ENCODE measurements at regions not wholly inside any gene's neighbourhood (a gene's known extent, or its start where the extent isn't known, plus 50 kb on each side); places are given as distances from the start of the nearest gene placed in this dataset.

DNA sequence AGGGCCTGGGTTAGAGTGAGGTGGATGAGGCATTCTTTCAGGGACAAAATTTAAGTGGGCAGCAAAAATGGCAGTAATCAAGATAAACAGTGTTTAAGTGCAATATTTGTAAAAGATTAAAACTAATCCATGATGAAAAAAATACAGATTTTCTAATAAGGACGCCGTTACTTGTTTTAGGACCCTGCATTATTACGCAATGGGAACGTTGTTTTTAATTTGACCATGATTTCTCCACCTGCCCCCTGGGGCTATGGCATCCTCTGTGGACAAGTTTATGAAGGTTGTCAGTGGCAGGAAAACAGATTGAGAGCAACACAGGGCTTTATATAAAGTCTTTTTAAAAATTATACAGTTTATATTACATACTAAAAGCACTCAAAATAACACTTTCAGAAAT is 380.6 kb upstream of the PHF14 start:
- TF ChIP-seq CEBPB (IDR thresholded peaks at IDR 0.05; ENCODE audit: low read depth) (no peak), SRF (IDR thresholded peaks at IDR 0.05; ENCODE audit: low read depth) (no peak), POLR2A (IDR thresholded peaks at IDR 0.05; ENCODE audit: borderline replicate concordance, extremely low read depth, insufficient read depth, insufficient read length) (no peak), EZH2phosphoT487 (IDR thresholded peaks at IDR 0.05; ENCODE audit: borderline replicate concordance) (no peak), EZH2 (IDR thresholded peaks at IDR 0.05) (no peak), SP1 (IDR thresholded peaks at IDR 0.05; ENCODE audit: low read depth) (no peak), SIN3A (IDR thresholded peaks at IDR 0.05; ENCODE audit: low read depth) (no peak), POLR2AphosphoS5 (IDR thresholded peaks at IDR 0.05; ENCODE audit: low read depth, low read length) (no peak), EGR1 (IDR thresholded peaks at IDR 0.05; ENCODE audit: low read depth) (no peak), RAD21 (IDR thresholded peaks at IDR 0.05; ENCODE audit: low read depth) (no peak)
- TF ChIP-seq, protein P1, sequence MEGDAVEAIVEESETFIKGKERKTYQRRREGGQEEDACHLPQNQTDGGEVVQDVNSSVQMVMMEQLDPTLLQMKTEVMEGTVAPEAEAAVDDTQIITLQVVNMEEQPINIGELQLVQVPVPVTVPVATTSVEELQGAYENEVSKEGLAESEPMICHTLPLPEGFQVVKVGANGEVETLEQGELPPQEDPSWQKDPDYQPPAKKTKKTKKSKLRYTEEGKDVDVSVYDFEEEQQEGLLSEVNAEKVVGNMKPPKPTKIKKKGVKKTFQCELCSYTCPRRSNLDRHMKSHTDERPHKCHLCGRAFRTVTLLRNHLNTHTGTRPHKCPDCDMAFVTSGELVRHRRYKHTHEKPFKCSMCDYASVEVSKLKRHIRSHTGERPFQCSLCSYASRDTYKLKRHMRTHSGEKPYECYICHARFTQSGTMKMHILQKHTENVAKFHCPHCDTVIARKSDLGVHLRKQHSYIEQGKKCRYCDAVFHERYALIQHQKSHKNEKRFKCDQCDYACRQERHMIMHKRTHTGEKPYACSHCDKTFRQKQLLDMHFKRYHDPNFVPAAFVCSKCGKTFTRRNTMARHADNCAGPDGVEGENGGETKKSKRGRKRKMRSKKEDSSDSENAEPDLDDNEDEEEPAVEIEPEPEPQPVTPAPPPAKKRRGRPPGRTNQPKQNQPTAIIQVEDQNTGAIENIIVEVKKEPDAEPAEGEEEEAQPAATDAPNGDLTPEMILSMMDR (IDR thresholded peaks at IDR 0.05 in 2 of 3, conservative IDR thresholded peaks at IDR 0.05 in 1 of 3; ENCODE audit: borderline replicate concordance in 1 of 3, insufficient read depth in 1 of 3, low read depth in 2 of 3, low read length in 2 of 3): no peak
- TF ChIP-seq, protein P2, sequence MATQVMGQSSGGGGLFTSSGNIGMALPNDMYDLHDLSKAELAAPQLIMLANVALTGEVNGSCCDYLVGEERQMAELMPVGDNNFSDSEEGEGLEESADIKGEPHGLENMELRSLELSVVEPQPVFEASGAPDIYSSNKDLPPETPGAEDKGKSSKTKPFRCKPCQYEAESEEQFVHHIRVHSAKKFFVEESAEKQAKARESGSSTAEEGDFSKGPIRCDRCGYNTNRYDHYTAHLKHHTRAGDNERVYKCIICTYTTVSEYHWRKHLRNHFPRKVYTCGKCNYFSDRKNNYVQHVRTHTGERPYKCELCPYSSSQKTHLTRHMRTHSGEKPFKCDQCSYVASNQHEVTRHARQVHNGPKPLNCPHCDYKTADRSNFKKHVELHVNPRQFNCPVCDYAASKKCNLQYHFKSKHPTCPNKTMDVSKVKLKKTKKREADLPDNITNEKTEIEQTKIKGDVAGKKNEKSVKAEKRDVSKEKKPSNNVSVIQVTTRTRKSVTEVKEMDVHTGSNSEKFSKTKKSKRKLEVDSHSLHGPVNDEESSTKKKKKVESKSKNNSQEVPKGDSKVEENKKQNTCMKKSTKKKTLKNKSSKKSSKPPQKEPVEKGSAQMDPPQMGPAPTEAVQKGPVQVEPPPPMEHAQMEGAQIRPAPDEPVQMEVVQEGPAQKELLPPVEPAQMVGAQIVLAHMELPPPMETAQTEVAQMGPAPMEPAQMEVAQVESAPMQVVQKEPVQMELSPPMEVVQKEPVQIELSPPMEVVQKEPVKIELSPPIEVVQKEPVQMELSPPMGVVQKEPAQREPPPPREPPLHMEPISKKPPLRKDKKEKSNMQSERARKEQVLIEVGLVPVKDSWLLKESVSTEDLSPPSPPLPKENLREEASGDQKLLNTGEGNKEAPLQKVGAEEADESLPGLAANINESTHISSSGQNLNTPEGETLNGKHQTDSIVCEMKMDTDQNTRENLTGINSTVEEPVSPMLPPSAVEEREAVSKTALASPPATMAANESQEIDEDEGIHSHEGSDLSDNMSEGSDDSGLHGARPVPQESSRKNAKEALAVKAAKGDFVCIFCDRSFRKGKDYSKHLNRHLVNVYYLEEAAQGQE (IDR thresholded peaks at IDR 0.05; ENCODE audit: low read depth): no peak
- TF ChIP-seq, protein P3, sequence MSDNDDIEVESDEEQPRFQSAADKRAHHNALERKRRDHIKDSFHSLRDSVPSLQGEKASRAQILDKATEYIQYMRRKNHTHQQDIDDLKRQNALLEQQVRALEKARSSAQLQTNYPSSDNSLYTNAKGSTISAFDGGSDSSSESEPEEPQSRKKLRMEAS (IDR thresholded peaks at IDR 0.05): no peak
